Left lung (tissue), 4 donors: ENCODE measurements at regions not wholly inside any gene's neighbourhood (a gene's known extent, or its start where the extent isn't known, plus 50 kb on each side); places are given as distances from the start of the nearest gene placed in this dataset.

Experiments used
- ATAC-seq: fragments of 200-7000 bp; cut with Tn5 transposase; one replicate; pipeline ENCODE4 v1.9.1; 2020; ENCODE audit warnings: moderate library complexity
- DNase-seq, 4 donors: peaks; one replicate each; pipeline ENCODE4 v3.0.0-alpha.2; 2013 to 2020
- H3K27ac ChIP-seq, 2 donors: fragments of 200-600 bp; sonication (generic) in 1 of 2; one replicate each; pipeline versions ENCODE4 v1.5.0 to v1.8.0; 2020 to 2021
- H3K27me3 ChIP-seq, 2 donors: fragments of 200-600 bp; sonication (generic) in 1 of 2; one replicate each; pipeline versions ENCODE4 v1.5.0 to v1.8.0; 2020 to 2021
- H3K36me3 ChIP-seq, 2 donors: fragments of 200-600 bp; sonication (generic) in 1 of 2; one replicate each; pipeline versions ENCODE4 v1.5.0 to v1.8.0; 2020 to 2021
- H3K4me1 ChIP-seq, 2 donors: fragments of 200-600 bp; one replicate each; pipeline ENCODE4 v1.8.0; 2021
- H3K4me3 ChIP-seq, 2 donors: fragments of 200-600 bp; sonication (generic) in 1 of 2; one replicate each; pipeline versions ENCODE4 v1.5.0 to v1.8.0; 2020 to 2021; ENCODE audit warnings: mild to moderate bottlenecking in 1 of 2
- H3K9me3 ChIP-seq, 2 donors: fragments of 200-600 bp; sonication (generic) in 1 of 2; one replicate each; pipeline versions ENCODE4 v1.5.0 to v1.8.0; 2020 to 2021
- CTCF ChIP-seq, 2 donors: fragments of 200-600 bp; sonication (generic) in 1 of 2; IDR thresholded peaks; one replicate each; pipeline versions ENCODE4 v1.5.0 to v1.8.0; 2021; ENCODE audit warnings: antibody characterized with exemption in 2 of 2
- intact Hi-C, 2 donors: fragments of 100-400 bp; cut with DNase I; formaldehyde crosslinking; loops; one replicate each; pipeline versions ENCODE4 v1.11.2 to v1.14.2; 2022
- donor health status: DM: no; HTN: yes; CAD: no.
- donor health status: DM: no; HTN: no; CAD: no.

- no peak for DNase-seq
- no peak overlapping the region for H3K4me3 ChIP-seq
- no peak for ATAC-seq
- intact Hi-C loops = no loop called here
- no peaks in the 10 kb centered on the region for H3K27me3 ChIP-seq
- no peaks in the 10 kb centered on the region for H3K36me3 ChIP-seq
- no peaks in the 10 kb centered on the region for H3K4me1 ChIP-seq
- no peak overlapping the region for H3K27ac ChIP-seq
- H3K9me3 ChIP-seq = peaks cover 0 to 12% of the 10 kb centered on the region in 2 donors
- TF ChIP-seq CTCF (IDR thresholded peaks at IDR 0.05) = no peak
Observed at GRCh38 chr3:95254758-95255157, 1191.9 kb downstream of the NSUN3 start.

GRCh38 chr3:95265129-95265528 lies 1202.3 kb downstream of the NSUN3 start:
- H3K36me3 ChIP-seq = no peaks in the 10 kb centered on the region
- intact Hi-C loops = no loop called here

GRCh38 chr3:95271395-95271794 lies 1208.5 kb downstream of the NSUN3 start:
- H3K36me3 ChIP-seq = no peaks in the 10 kb centered on the region
- DNase-seq = no peak
- no peaks in the 10 kb centered on the region for H3K4me1 ChIP-seq
- TF ChIP-seq CTCF (IDR thresholded peaks at IDR 0.05) = no peak
- no peaks in the 10 kb centered on the region for H3K27me3 ChIP-seq
- ATAC-seq = no peak
- H3K9me3 ChIP-seq = no peaks in the 10 kb centered on the region
- no peak overlapping the region for H3K4me3 ChIP-seq
- H3K27ac ChIP-seq = no peak overlapping the region
- intact Hi-C loops = no loop called here

More at GRCh38 chr3:95265129-95265528, 1202.3 kb downstream of the NSUN3 start:
- Histone ChIP-seq H3K4me1 (no peaks in the 10 kb centered on the region), H3K27ac (no peak overlapping the region), H3K9me3 (peaks cover 0 to 4% of the 10 kb centered on the region in 2 donors), H3K27me3 (no peaks in the 10 kb centered on the region), H3K4me3 (no peak overlapping the region)
- no peak for TF ChIP-seq CTCF (IDR thresholded peaks at IDR 0.05)
- DNase-seq = no peak
- no peak for ATAC-seq

- DNase-seq (no peak), ATAC-seq (no peak)
- TF ChIP-seq CTCF (IDR thresholded peaks at IDR 0.05) = no peak
- H3K4me1 ChIP-seq = no peaks in the 10 kb centered on the region
- no peak overlapping the region for H3K27ac ChIP-seq
- H3K9me3 ChIP-seq = no peaks in the 10 kb centered on the region
- no peak overlapping the region for H3K4me3 ChIP-seq
- intact Hi-C loops = no loop called here
- H3K27me3 ChIP-seq = no peaks in the 10 kb centered on the region
- no peaks in the 10 kb centered on the region for H3K36me3 ChIP-seq
Observed at GRCh38 chr3:95272166-95272565, 1209.3 kb downstream of the NSUN3 start.

- Histone ChIP-seq H3K36me3 (no peaks in the 10 kb centered on the region), H3K4me1 (no peaks in the 10 kb centered on the region), H3K27ac (no peak overlapping the region), H3K9me3 (no peaks in the 10 kb centered on the region), H3K27me3 (no peaks in the 10 kb centered on the region), H3K4me3 (no peak overlapping the region)
- DNase-seq (no peak), ATAC-seq (no peak)
- intact Hi-C loops = no loop called here
- TF ChIP-seq CTCF (IDR thresholded peaks at IDR 0.05) = no peak
Observed at GRCh38 chr3:95272781-95273180, 1209.9 kb downstream of the NSUN3 start.
